Neural progenitor cell (in vitro differentiated cells): ENCODE measurements at regions not wholly inside any gene's neighbourhood (a gene's known extent, or its start where the extent isn't known, plus 50 kb on each side); places are given as distances from the start of the nearest gene placed in this dataset.

Source experiments
- EZH2 ChIP-seq: fragments of 200-600 bp; sonication (generic); IDR thresholded peaks from 2 replicates; pipeline ENCODE4 v1.6.1; 2017; ENCODE audit warnings: antibody characterized with exemption, mild to moderate bottlenecking, moderate library complexity
- EZH2phosphoT487 ChIP-seq: fragments of 200-600 bp; sonication (generic); IDR thresholded peaks from 2 replicates; pipeline ENCODE4 v1.6.1; 2017; ENCODE audit warnings: antibody characterized with exemption
- TF ChIP-seq, protein P1 (sequence below): fragments of 200-600 bp; sonication (generic); IDR thresholded peaks from 2 replicates; pipeline ENCODE4 v1.5.1; 2017; ENCODE audit warnings: antibody characterized with exemption, mild to moderate bottlenecking

DNA sequence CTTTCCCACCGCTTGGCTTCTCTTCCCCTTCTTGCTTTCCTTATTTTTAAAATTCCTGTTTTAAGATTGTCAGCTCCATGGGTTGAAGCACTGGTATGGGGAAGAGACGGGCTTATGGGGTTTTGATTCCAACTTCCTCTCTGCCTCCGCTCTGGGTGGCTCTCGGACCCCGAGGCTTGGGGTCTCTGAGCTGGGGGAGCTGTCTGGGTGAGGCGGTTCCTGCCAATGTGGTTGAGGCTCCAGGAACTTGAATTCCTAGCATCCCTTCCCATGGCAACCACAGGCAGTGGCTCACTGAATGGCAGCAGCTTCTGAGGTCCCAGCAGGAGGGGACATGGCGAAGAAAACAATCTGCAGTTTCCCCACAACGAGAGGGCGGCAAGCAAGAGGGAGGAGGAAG lies 83.1 kb upstream of the C1orf174 start:
- TF ChIP-seq, protein P1, sequence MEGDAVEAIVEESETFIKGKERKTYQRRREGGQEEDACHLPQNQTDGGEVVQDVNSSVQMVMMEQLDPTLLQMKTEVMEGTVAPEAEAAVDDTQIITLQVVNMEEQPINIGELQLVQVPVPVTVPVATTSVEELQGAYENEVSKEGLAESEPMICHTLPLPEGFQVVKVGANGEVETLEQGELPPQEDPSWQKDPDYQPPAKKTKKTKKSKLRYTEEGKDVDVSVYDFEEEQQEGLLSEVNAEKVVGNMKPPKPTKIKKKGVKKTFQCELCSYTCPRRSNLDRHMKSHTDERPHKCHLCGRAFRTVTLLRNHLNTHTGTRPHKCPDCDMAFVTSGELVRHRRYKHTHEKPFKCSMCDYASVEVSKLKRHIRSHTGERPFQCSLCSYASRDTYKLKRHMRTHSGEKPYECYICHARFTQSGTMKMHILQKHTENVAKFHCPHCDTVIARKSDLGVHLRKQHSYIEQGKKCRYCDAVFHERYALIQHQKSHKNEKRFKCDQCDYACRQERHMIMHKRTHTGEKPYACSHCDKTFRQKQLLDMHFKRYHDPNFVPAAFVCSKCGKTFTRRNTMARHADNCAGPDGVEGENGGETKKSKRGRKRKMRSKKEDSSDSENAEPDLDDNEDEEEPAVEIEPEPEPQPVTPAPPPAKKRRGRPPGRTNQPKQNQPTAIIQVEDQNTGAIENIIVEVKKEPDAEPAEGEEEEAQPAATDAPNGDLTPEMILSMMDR, result no peak
- TF ChIP-seq EZH2 (no peak), EZH2phosphoT487 (no peak)
